Limb (tissue), 2 donors: ENCODE measurements at regions not wholly inside any gene's neighbourhood (a gene's known extent, or its start where the extent isn't known, plus 50 kb on each side); places are given as distances from the start of the nearest gene placed in this dataset.

Experiments
- DNase-seq, 2 donors: peaks; one replicate each; pipeline ENCODE4 v3.0.0-alpha.2; 2016; ENCODE audit errors: extremely low spot score in 2 of 2

- DNase-seq: no peak
These were observed 234.3 kb upstream of the HS3ST5 start for GRCh38 chr6:114577109-114577508.

- no peak for DNase-seq
These were observed 233.5 kb upstream of the HS3ST5 start for GRCh38 chr6:114576330-114576729.

GRCh38 chr6:114569669-114570068 lies 226.8 kb upstream of the HS3ST5 start:
- DNase-seq: peak in 1 of 2 donors; percentile 11

- DNase-seq: no peak
These were observed 221.6 kb upstream of the HS3ST5 start for GRCh38 chr6:114564302-114564933.

GRCh38 chr6:114559419-114559818 lies 216.6 kb upstream of the HS3ST5 start:
- no peak for DNase-seq

GRCh38 chr6:114558153-114558552 lies 215.3 kb upstream of the HS3ST5 start:
- no peak for DNase-seq

- DNase-seq: no peak
These were observed 214.1 kb upstream of the HS3ST5 start for GRCh38 chr6:114556846-114557488.

GRCh38 chr6:114550316-114550715 lies 207.5 kb upstream of the HS3ST5 start:
- DNase-seq: no peak

GRCh38 chr6:114543696-114544095 lies 200.9 kb upstream of the HS3ST5 start:
- no peak for DNase-seq

GRCh38 chr6:114541794-114542193 lies 199.0 kb upstream of the HS3ST5 start:
- no peak for DNase-seq

- DNase-seq: no peak
These were observed 195.2 kb upstream of the HS3ST5 start for GRCh38 chr6:114537977-114538376.

GRCh38 chr6:114534813-114535212 lies 192.0 kb upstream of the HS3ST5 start:
- DNase-seq: no peak

GRCh38 chr6:114524081-114524480 lies 181.3 kb upstream of the HS3ST5 start:
- no peak for DNase-seq

- no peak for DNase-seq
These were observed 180.7 kb upstream of the HS3ST5 start for GRCh38 chr6:114523508-114523907.

- no peak for DNase-seq
These were observed 179.1 kb upstream of the HS3ST5 start for GRCh38 chr6:114521926-114522325.

GRCh38 chr6:114520976-114521375 lies 178.2 kb upstream of the HS3ST5 start:
- DNase-seq: no peak

- no peak for DNase-seq
These were observed 171.3 kb upstream of the HS3ST5 start for GRCh38 chr6:114514170-114514569.

GRCh38 chr6:114471450-114471849 lies 128.6 kb upstream of the HS3ST5 start:
- no peak for DNase-seq

GRCh38 chr6:114467931-114468330 lies 125.1 kb upstream of the HS3ST5 start:
- DNase-seq: no peak

GRCh38 chr6:114465511-114465910 lies 122.7 kb upstream of the HS3ST5 start:
- no peak for DNase-seq

GRCh38 chr6:114453737-114454276 lies 111.0 kb upstream of the HS3ST5 start:
- no peak for DNase-seq

GRCh38 chr6:114452785-114453401 lies 110.1 kb upstream of the HS3ST5 start:
- DNase-seq: no peak

GRCh38 chr6:114450631-114451030 lies 107.8 kb upstream of the HS3ST5 start:
- no peak for DNase-seq
